C1 segment of cervical spinal cord (tissue), 14 donors: ENCODE measurements at regions not wholly inside any gene's neighbourhood (a gene's known extent, or its start where the extent isn't known, plus 50 kb on each side); places are given as distances from the start of the nearest gene placed in this dataset.
"Not testable (repeated sequence)": the region's sequence is repeated elsewhere in the genome, so short reads cannot be mapped to it uniquely, and the experiment has no call there.

Experiments
- DNase-seq, 14 donors: peaks; one replicate each; lab custom pipeline; 2025; lab: John Stamatoyannopoulos, UW

DNA sequence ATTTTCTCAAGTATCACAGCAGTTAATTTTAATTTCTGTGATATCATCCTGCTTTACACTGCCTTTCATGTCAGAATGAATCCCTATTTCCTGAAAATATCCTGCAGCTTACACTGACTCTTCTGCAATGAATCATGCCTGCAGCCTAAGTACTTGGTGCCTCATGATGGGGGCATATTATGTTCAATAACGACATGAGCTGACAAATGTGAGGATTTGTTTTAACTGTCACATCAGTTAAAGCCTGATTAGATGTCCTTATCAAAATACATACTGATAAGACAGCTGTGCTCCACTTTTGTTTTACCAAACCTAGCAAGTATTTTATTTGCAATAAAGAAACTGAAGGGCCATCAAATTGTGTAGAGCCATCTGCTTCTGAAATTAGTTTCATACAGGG, 359.9 kb upstream of the AGA start:
- no peak for DNase-seq

DNA sequence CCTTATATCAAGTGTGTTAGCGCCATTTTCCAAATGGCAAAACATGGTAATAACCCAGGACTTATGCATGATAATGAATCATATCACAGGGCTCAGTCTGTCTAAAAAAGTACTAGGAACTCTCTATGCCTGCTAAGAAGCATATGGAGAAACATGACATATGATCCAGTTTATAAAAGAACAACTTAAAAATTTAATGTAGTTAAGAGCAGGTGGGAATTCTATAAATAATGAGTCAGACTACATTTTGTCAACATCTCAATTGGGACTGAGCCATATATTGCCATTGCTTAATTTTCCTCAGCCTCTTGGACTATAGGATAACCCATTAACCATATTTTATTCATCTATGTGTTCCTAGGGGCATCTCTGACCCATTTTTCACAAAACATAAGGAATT, 360.4 kb upstream of the AGA start:
- DNase-seq = no peak

DNA sequence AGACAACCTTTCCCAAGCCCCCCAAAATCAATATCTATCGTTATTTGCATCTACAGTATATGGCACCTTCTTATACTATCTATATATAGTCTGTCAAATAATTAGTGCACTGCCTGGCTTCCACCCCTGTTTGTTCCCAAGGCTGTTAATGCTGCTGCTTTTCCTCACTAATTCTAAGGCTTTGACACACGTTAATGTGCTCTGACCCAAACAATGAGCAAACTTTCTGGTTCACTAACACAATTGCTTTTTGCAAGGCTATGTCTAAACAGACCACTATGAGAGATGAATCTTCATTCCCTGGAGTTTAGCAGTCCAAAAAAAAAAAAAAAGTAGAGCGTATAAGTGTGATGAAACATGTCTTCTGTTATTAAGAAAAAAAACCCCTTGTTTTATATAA, 360.9 kb upstream of the AGA start:
- DNase-seq = no peak

DNA sequence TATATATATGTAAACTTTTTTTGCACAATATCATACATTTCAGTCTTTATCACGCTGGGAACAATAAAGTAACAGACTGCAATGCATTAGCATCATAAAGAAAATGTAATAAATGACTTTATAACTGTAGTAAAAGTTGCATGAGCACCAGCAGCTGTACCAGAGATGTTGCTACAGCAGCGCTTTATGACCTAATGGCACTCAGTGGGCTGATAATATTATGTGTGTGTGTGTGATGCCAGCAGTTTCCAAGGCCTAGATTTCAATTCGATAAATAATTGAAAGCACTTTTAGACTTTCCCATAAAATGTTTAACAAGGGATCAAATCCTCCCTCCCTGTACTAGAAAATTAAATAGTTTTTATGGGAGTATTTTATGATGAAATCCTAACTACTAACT, 367.6 kb upstream of the AGA start:
- DNase-seq = no peak

DNA sequence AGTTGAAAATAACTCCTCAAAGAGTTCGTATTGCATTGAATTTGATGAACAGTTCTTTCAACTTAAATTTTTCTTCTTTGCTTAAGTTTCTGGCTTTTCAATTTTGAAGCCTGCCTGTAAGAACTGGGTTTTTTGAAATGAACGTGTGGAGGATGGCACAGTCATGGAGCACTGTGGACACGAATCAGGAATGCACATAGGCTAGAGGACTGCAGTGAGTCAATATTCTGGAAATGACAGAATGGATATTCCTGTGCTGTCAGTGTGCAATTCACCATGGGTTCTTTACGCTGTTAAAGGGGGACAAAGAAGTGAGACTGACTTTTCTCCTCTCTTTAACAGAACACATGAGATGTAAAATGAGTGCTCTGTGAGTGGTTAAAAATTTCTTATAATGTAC, 368.0 kb upstream of the AGA start:
- no peak for DNase-seq

DNA sequence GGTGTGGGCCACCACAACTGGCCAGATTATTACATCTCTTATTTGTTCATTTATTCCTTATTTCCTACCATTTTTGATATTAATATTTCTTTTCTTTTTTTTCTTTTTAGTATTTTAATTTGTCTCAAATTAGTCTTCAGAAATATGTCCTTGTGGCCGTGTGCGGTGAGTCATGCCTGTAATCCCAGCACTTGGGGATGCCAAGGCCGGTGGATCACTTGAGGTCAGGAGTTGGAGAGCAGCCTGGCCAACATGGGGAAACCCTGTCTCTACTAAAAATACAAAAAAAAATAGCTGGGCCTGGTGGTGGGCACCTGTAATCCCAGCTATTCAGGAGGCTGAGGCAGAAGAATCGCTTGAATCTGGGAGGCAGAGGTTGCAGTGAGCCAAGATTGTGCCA, 376.2 kb upstream of the AGA start:
- DNase-seq = not testable (repeated sequence)

DNA sequence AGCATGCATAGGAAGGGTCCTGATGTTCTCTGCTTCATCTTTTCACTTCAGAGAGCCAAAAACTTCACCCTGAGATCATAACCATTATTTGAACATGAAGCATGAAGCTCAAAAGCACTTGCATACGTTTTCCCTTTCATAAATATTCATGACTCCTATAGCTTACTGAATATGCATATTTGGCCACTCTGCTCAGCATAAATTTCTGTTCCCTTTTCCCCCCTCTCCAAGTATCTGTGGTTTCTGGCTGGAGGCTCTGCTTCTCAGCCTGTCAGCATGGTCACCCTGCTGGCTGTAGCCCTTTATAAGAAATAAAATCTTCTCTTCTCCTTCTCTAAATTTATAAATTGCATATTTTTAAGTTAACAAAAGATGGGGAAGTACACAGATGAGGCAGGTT, 384.7 kb upstream of the AGA start:
- DNase-seq = no peak

DNA sequence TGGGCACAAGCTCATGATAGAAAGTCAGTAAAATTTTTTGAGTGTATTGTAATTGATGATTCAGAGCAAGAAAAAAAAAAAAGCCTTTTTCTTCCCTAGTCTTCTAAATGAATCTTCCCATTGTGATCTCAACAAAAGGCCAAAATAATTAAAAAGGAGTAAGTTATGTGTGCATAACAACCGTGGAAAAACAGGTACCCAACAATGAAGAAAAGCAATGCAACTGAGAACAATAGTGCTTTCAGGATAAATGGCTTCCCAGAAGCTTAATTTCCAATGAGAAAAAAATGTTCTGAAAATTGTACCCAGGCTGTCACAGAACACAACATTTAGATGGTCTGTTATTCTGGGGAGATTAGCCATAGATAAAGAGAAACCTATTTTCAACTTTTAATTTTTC, 399.0 kb upstream of the AGA start:
- DNase-seq = no peak

DNA sequence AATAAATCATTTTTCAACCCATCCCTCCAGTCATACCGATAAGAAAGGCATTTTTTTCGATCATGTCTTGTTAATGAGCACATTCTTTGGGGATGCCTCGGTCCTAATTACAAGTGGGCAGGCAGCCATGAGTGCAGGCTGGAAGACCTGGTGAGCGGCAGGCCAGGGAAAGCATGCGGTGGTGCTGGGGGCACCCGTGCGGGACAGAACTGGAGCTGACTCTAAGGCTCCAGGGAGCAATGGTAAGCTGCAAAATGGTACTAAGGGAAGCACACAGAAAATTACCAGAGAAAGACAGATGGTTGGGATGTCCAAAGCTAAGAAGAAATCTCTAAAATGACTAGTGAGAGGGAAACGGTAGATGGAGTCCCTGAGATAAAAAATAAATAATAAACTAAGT, 411.0 kb upstream of the AGA start:
- no peak for DNase-seq

DNA sequence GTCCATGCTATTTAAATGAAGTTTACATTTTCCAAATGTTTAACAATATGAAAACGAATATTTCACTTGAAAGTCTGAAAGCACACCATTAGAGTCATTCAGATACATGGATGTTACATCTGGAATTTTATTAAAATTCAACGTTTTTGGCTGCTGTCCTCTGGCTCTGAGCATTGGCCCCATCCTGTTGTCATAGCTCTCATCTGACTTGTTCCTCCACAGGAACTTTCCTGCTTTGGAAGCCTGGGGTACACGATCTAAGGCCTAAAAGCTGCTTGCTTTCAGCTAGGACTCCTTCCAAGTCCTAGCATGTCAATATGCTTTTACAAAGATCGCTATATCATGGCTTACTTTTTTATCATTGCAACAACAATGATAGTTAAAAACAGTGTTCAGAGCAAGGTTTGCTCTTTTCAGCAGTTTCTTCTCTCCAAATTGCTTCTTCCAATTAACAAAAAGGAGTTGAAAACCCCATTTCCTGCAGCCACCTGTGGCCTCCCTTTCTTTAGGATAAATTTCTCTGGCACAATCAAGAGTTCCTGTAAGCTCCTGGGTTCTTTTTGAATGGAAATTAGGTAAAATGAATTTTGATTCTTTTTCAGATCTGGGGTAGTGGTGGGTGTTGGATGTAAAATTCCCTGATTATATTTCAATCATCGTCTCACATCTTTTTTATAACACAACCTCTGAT, 413.4 kb upstream of the AGA start:
- DNase-seq = no peak

DNA sequence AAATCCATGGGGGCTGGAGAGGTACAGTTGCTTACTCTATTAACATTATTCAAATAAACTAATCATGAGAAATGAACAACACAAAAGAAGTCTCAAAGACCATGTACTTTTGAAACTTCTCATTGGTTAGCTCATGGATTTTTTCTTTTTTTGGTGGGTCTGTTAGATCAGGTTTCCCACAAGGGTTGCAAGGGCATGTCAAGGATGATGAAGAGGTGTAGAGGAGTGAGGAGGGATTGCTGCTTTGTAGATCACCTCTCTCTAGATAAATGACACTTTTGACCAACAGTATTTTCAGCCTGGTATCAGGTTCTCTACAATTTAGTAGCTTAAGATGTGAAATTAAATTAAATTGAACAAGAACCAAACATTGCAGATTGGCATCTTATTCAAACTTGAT, 417.9 kb upstream of the AGA start:
- DNase-seq = no peak

DNA sequence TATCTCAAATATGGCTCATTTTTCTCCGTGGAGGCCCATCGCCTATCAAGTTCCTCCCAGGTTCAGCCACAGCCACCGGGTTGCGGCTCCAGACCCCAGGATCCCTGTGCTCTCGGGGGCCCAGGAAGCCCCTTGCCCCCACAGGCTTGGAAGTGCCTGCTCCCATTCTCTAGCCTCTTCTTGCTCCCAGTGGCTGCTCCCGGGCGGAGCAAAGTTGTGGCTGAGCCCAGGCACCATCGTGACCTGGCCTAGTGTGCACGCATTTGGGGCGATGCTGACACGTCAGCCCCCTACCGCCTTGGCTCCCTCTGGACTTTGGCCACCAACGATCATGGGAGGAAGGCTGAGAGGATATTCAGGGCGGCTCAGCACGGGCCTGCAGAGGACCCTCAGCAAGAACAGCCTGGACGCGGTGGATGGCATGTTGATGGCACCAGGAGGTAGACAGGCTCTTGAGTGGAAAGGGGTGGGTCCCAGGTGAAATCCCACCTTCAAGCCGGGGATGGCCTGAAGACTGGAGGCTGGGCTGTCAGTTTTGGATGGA, 419.4 kb upstream of the AGA start:
- no peak for DNase-seq

DNA sequence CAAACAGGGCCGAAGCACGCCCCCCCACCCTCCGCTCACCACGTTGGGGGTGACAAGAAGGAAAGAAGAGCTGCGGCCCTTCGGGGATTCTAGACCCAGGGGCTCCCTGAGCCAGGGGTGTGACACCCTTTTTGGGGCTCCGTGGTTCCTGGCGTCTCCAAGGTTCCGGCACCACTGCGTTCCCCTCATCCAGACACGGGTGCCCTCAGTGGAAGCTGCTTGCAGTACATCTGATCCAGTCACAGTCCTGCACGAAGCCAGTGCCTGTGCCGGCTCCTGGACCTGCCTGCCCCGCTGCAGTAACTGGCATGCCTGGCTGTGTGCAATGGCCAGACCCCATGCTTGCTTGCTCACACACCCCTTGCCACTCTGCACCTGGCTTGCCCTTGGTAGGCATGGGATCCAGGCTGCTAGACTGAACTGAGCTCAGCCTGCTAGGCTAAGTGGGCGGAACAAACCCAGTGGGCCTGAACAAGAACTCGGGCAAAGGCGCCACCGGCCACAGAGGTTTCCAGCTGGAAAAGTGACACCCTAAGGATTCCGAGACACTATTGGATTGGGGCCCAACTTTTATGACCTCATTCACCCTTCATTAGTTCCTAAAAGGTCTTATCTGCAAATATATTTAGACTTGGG, 420.4 kb upstream of the AGA start:
- no peak for DNase-seq

DNA sequence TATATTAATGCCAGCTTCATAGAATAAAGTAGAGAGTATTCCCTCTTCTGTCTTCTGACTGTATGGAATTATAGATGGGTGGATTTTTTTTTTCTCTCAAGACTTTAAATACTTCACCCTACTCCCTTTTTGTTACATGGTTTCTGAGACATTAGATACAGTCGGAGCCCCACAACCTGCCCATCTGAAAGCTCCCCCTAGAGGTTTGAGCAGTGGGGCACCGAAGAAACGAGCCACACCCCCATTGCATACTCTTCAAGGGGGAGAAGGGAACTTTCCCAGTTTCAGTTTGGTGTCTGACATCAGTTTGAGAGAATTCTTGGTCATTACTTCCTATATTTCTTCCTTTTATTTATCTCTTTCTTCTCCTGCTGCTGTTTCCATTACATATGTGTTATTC, 437.6 kb upstream of the AGA start:
- DNase-seq = no peak

DNA sequence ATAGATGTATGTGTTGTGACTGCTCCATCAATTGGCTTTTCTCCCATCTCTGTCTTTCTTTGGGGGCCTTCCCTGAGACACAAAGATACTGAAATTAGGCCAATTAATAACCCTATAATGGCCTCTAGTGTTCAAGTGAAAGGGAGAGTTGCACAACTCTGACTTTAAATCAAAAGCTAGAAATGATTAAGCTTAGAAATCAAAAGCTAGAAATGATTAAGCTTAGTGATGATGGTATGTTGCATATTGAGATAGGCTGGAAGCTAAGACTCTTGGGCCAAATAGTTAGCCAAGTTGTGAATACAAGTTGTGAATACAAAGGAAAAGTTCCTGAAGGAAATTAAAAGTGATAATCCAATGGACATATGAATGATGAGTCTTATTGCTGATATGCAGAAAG, 452.9 kb upstream of the AGA start:
- no peak for DNase-seq

DNA sequence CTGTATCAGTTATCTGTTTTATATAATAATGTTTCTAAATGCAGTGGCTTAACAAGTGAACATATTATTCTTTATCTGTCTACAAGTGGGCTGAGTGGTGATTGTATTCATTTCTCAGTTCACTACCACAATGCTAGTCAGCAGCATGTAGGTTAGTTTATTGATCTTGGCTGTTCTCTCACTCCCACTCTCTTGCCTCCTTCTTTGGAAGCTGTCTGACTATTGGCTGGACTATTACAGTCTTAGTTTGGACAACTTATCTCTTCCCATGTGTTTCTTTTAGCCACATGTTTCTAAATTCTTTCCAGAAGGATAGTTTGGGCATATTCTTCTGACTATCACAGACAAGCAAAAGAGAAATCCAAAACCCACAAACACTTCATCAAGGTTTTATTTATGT, 459.5 kb upstream of the AGA start:
- no peak for DNase-seq

DNA sequence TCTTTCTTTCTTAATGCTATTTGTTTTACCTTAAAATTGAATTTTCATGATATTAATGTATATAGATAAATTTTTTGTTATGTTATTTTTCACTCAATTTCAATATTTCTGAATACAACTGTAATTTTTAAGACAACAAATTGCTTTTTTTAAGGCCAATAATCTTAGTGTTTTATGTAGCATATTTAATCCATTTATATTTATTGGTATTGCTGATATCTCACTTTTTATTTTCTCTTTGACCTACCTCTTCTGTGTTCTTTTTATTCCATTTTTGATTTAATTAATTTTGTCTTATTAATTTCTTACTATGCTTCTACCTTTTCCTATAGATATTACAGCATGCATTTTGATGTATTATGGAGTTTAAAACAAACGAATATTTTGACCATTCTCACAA, 460.1 kb upstream of the AGA start:
- DNase-seq = no peak

DNA sequence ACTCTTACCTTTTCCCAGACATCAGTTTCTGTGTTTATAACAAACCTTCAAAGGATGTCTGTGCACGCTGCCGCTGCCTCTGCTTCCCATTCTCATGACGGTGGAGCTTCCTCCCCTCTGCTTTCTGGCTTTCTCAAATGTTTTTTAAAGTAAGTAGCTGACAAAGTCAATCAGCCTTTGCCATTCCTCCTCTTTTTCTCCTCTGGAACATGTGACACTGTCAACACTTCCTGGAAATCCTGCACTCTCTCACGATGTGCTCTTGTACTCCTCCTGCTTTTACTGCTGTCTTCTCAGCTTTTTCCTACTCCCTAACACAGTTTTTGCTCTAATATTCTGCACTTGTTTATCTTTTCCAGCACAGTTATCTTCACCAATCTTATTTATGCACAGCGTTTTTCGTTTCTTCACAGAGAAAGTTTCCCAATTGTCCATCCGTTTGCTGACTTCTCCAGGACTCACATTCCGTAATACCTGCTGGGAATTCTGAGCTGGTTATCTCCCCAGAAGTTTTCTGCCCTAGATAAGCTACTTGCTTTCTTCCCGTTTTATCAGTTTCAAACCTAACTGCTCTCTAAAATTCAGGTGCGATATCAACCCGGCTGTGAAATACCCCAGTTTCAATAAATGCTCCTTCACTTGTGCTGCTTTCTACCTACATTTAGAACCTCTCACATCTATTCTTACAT, 465.6 kb upstream of the AGA start:
- DNase-seq = no peak

DNA sequence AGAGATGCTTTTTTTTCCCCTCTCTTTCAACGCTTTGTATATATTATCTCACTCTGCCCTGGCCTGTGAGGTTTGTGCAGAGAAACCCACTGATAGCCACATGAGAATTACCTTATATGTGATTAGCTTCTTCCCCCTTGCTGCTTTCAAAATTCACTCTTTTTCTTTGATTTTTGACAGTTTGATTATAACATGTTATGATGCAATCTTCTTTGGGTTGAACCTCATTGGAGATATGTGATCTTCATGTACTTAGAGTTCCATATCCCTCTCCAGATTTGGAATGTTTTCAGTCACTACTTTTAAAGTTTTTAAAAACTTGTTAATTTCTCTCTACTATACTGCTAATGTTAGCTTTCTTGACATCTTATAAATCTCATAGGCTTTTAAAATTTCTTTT, 479.5 kb upstream of the AGA start:
- no peak for DNase-seq

DNA sequence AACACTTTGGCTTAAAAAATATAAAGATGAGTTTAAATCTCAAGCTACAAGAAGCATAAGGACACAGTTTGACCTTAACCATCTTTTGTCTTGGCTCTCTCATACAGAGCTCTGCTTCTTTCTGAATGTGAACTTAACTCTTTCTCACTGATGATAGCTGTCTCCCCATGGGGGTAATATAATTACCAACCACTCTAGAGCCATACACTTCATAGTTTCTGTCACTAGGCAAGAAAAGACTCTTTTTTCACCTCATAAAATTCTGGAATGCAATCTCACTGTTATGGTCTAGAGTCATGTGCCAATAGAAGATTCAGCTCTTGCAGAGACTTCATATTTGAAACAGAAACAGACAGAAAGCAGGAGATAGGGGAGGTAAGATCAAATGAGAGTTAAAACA, 481.7 kb upstream of the AGA start:
- DNase-seq = no peak

DNA sequence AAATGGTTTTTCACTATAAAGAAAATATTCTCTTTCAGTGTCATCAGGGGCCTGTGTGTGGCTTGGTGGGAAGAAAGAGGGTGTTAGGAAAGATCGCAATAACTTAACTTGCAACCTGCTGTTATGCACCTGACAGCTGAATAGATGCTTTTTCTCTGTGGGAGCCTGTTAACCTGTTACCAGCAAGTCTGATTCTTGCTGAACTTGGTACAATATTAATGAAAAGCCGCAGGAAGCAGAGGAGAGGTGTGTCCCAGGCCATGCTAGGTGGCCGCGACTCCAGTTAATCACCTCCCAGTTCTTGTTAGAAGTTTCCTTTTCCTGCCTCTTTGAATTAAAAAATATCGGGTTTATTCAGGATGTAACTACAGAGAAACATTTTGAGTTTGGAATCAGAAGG, 494.8 kb upstream of the AGA start:
- DNase-seq = no peak

DNA sequence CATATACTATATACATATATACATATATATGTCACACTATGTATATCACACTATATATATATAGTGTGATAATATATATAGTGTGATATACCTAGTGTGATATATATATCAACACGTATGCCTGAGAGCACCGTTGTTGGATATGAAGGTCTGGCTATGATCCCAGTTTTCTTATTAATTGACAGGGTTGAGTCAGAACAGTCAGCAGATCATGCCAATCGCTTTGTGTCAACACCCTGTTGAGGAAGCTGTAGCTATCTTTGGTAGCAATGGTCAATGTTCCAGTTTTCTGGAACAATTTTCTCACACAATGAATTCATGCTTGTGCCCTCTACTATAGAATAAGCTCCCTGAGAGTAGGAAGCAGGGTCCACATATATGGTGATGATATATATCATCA, 496.0 kb upstream of the AGA start:
- no peak for DNase-seq

DNA sequence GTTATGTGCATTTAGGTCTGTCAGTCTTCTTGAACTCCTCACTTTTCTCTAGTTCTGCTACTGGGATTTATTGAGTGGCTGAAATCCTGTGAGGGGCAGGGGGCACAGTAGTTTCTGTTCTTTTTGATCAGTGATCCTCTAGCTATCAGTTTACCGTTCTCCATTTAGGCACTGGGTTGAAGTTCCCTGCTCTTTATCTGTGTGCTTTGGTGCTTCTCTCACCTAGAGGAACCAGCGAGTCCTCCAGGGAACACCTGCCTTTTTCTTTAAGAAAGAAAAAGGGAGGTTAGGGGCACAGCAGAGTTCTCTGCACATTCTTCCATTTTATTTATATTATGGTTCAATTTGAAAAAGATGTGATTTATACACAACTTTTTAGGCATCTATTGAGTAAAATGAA, 503.0 kb upstream of the AGA start:
- no peak for DNase-seq
